A673 (cell line): ENCODE measurements at regions not wholly inside any gene's neighbourhood (a gene's known extent, or its start where the extent isn't known, plus 50 kb on each side); places are given as distances from the start of the nearest gene placed in this dataset.

ENCODE experiments used
- BruUV-seq: library from RNA; stranded (reverse); fragments of 400-500 nt; replicated peaks from 2 replicates; lab custom pipeline; 2021; lab: Mats Ljungman, UMichigan
- CTCF ChIA-PET: fragments of 300-600 bp; sonication (Branson Sonifier 250); formaldehyde crosslinking; loops from one replicate; lab custom pipeline; 2022; ENCODE audit warnings: antibody characterized with exemption; lab: Charles Lee
- POLR2A ChIA-PET: fragments of 300-600 bp; sonication (Branson Sonifier 250); formaldehyde crosslinking; loops from one replicate; lab custom pipeline; 2022; ENCODE audit warnings: antibody characterized with exemption; ENCODE audit not compliant: low non-redundant PET; lab: Charles Lee
- DNase-seq: peaks from one replicate; pipeline ENCODE4 v3.0.0-alpha.2; 2015; ENCODE audit warnings: low spot score
- H3K27ac ChIP-seq: fragments of 200-600 bp; sonication (generic); 2 replicates; pipeline ENCODE4 v1.5.1; 2016; ENCODE audit warnings: mixed run types, low read depth, mild to moderate bottlenecking, mixed read lengths, antibody characterized with exemption, low read length; ENCODE audit not compliant: poor library complexity, severe bottlenecking
- H3K27me3 ChIP-seq: fragments of 200-600 bp; sonication (generic); replicated peaks from 2 replicates; pipeline ENCODE4 v1.6.1; 2017; ENCODE audit warnings: mixed run types, low read depth, mild to moderate bottlenecking, mixed read lengths, antibody characterized with exemption, low read length; ENCODE audit not compliant: insufficient read depth, poor library complexity
- H3K36me3 ChIP-seq: fragments of 200-600 bp; sonication (generic); 2 replicates; pipeline ENCODE4 v1.6.1; 2016; ENCODE audit warnings: mixed run types, mild to moderate bottlenecking, mixed read lengths, antibody characterized with exemption, low read length; ENCODE audit not compliant: insufficient read depth, poor library complexity, severe bottlenecking
- H3K4me1 ChIP-seq: fragments of 200-600 bp; sonication (generic); 2 replicates; pipeline ENCODE4 v1.6.1; 2017; ENCODE audit warnings: mixed run types, mild to moderate bottlenecking, mixed read lengths, antibody characterized with exemption, low read length; ENCODE audit not compliant: insufficient read depth, poor library complexity, severe bottlenecking
- H3K4me3 ChIP-seq: fragments of 200-600 bp; sonication (generic); 2 replicates; pipeline ENCODE4 v1.5.1; 2016; ENCODE audit warnings: low read depth, mixed run types, mild to moderate bottlenecking, mixed read lengths, low read length; ENCODE audit not compliant: poor library complexity, severe bottlenecking
- H3K9me3 ChIP-seq: fragments of 200-600 bp; sonication (generic); 2 replicates; pipeline ENCODE4 v1.6.1; 2016; ENCODE audit warnings: mixed run types, low read depth, mild to moderate bottlenecking, mixed read lengths, antibody characterized with exemption, low read length; ENCODE audit not compliant: poor library complexity, severe bottlenecking
- CTCF ChIP-seq: fragments of 300-800, 200-600 bp; sonication (generic); conservative IDR thresholded peaks from 2 replicates; pipeline ENCODE4 v1.5.1; 2017; ENCODE audit warnings: low read depth, mild to moderate bottlenecking, antibody characterized with exemption, low read length, moderate library complexity, mixed read lengths
- EZH2 ChIP-seq: fragments of 200-600 bp; sonication (generic); IDR thresholded peaks from 2 replicates; pipeline ENCODE4 v1.6.1; 2017; ENCODE audit warnings: borderline replicate concordance, low read depth, mild to moderate bottlenecking, mixed read lengths, antibody characterized with exemption, low read length; ENCODE audit not compliant: poor library complexity, severe bottlenecking
- intact Hi-C: fragments of 100-400 bp; cut with micrococcal nuclease; formaldehyde crosslinking; loops from one replicate; pipeline ENCODE4 v1.10.0; 2022; ENCODE audit not compliant: unreplicated experiment

- BruUV-seq, result no TSS peak
- Histone ChIP-seq H3K4me1 (peaks cover 11% of the 10 kb centered on the region), H3K27me3 (no peaks in the 10 kb centered on the region), H3K36me3 (no peaks in the 10 kb centered on the region), H3K4me3 (no peak overlapping the region), H3K9me3 (no peaks in the 10 kb centered on the region), H3K27ac (no peak overlapping the region)
- no peak for TF ChIP-seq CTCF
- no peak for TF ChIP-seq EZH2
- peak; percentile 40 for DNase-seq
- ChIA-PET CTCF (no interaction called here), POLR2A (no interaction called here)
- intact Hi-C loops, result no loop called here
Measured at GRCh38 chr3:35549690-35550089, 89.6 kb upstream of the ARPP21 start.

- no peaks in the 10 kb centered on the region for H3K27me3 ChIP-seq
- no peaks in the 10 kb centered on the region for H3K4me1 ChIP-seq
- no peak overlapping the region for H3K4me3 ChIP-seq
- ChIA-PET POLR2A (no interaction called here), CTCF (no interaction called here)
- DNase-seq, result no peak
- TF ChIP-seq EZH2 (no peak), CTCF (no peak)
- intact Hi-C loops, result no loop called here
- H3K9me3 ChIP-seq, result peaks cover 5% of the 10 kb centered on the region
- BruUV-seq, result no TSS peak
- no peak overlapping the region for H3K27ac ChIP-seq
- no peaks in the 10 kb centered on the region for H3K36me3 ChIP-seq
Measured at GRCh38 chr3:35562141-35562540, 77.2 kb upstream of the ARPP21 start.

- Histone ChIP-seq H3K4me1 (no peaks in the 10 kb centered on the region), H3K27me3 (no peaks in the 10 kb centered on the region), H3K9me3 (no peaks in the 10 kb centered on the region), H3K4me3 (no peak overlapping the region), H3K36me3 (no peaks in the 10 kb centered on the region), H3K27ac (no peak overlapping the region)
- intact Hi-C loops, result no loop called here
- ChIA-PET POLR2A (no interaction called here), CTCF (no interaction called here)
- no TSS peak for BruUV-seq
- no peak for TF ChIP-seq EZH2
- no peak for TF ChIP-seq CTCF
- DNase-seq, result no peak
Measured at GRCh38 chr3:35565048-35565447, 74.3 kb upstream of the ARPP21 start.
